ENCODE measurements at regions not wholly inside any gene's neighbourhood (a gene's known extent, or its start where the extent isn't known, plus 50 kb on each side); places are given as distances from the start of the nearest gene placed in this dataset.

- Histone ChIP-seq H4K5ac (ENCODE audit: insufficient read length, low read depth, low read length) (no peak overlapping the region), H3K4ac (replicated peaks; ENCODE audit: insufficient read length, low read depth, low read length) (no peak overlapping the region), H3K79me1 (ENCODE audit: low read depth, low read length) (no peaks in the 10 kb centered on the region), H3K36me3 (ENCODE audit: control insufficient read depth in 2 of 4, insufficient read depth in 4 of 4, low read length in 3 of 4) (no peaks in the 10 kb centered on the region), H2BK120ac (replicated peaks; ENCODE audit: low read depth, low read length) (no peak overlapping the region), H3K27me3 (replicated peaks in 1 of 4; ENCODE audit: control insufficient read depth in 3 of 4, extremely low read depth in 1 of 4, insufficient read depth in 3 of 4, low read length in 3 of 4) (no peaks in the 10 kb centered on the region), H3K9ac (replicated peaks in 1 of 4; ENCODE audit: extremely low read depth in 1 of 4, low read depth in 3 of 4, low read length in 3 of 4) (no peak overlapping the region), H3K18ac (ENCODE audit: extremely low read depth, low read length) (no peak overlapping the region), H2AK5ac (ENCODE audit: low read depth, low read length) (no peak overlapping the region), H4K20me1 (replicated peaks in 1 of 2; ENCODE audit: control insufficient read depth in 1 of 2, insufficient read depth in 2 of 2, low read length in 2 of 2) (no peaks in the 10 kb centered on the region), H3K79me2 (ENCODE audit: control insufficient read depth in 1 of 2, insufficient read depth in 2 of 2, low read length in 2 of 2) (no peaks in the 10 kb centered on the region), H3K23ac (ENCODE audit: insufficient read length) (no peak overlapping the region), H2BK12ac (ENCODE audit: low read depth, low read length) (no peak overlapping the region), H3K14ac (ENCODE audit: insufficient read length) (no peak overlapping the region), H3K27ac (ENCODE audit: low read depth, low read length) (no peak overlapping the region), H4K91ac (replicated peaks; ENCODE audit: insufficient read length, low read length) (no peak overlapping the region), H3K4me1 (replicated peaks in 1 of 4; ENCODE audit: control insufficient read depth in 3 of 4, insufficient read depth in 4 of 4, low read length in 3 of 4) (no peaks in the 10 kb centered on the region), H2BK20ac (ENCODE audit: low read length) (no peak overlapping the region), H2BK15ac (ENCODE audit: low read length) (no peak overlapping the region), H3K4me3 (ENCODE audit: extremely low read depth in 1 of 4, insufficient read depth in 2 of 4, low read depth in 3 of 4, low read length in 4 of 4) (no peak overlapping the region), H3K4me2 (ENCODE audit: insufficient read depth in 1 of 2, low read depth in 2 of 2, low read length in 2 of 2) (no peak overlapping the region), H3K9me3 (ENCODE audit: insufficient read depth in 2 of 2, low read depth in 1 of 2, low read length in 1 of 2) (no peaks in the 10 kb centered on the region), H3K23me2 (ENCODE audit: low read depth, low read length) (no peaks in the 10 kb centered on the region), H2AFZ (ENCODE audit: low read length) (no peak overlapping the region), H4K8ac (ENCODE audit: extremely low read depth, insufficient read depth, low read length) (no peak overlapping the region), H3K56ac (replicated peaks; ENCODE audit: insufficient read length, low read depth, low read length) (no peak overlapping the region), H2BK5ac (ENCODE audit: low read depth, low read length) (no peak overlapping the region)
- no peak for DNase-seq (ENCODE audit: low read depth in 1 of 2, low spot score in 2 of 2)
- ChIA-PET POLR2A (ENCODE audit: partially characterized antibody) (no interaction called here), CTCF (ENCODE audit: partially characterized antibody) (interaction anchor here (1.1 kb wide), 1 partner anchor 862 kb away, joined by 3 read pairs; no protein-coding TSS in a partner anchor)
- WGBS, 2 experiments (ENCODE audit: extremely low coverage in 1 of 2, insufficient coverage in 1 of 2, insufficient read length in 1 of 2, insufficient replicate concordance in 2 of 2, low coverage in 1 of 2, low lambda C conversion rate in 2 of 2, missing lambda C conversion rate in 1 of 2) = 89% methylated on average over 4 of the region's 4 CpGs; no CpG with 5 or more reads in 1 of the 2 experiments
- FAIRE-seq = no peak
- TF ChIP-seq TEAD4 (IDR thresholded peaks at IDR 0.05; ENCODE audit: low read depth, low read length) (no peak), USF2 (IDR thresholded peaks at IDR 0.05; ENCODE audit: low read length) (no peak), YY1 (IDR thresholded peaks at IDR 0.05; ENCODE audit: low read depth, low read length) (no peak), RXRA (IDR thresholded peaks at IDR 0.05; ENCODE audit: insufficient read depth, low read depth, low read length) (no peak), SP4 (IDR thresholded peaks at IDR 0.05; ENCODE audit: low read length) (no peak), ATF2 (IDR thresholded peaks at IDR 0.05; ENCODE audit: low read length) (no peak)
Observed at GRCh38 chr10:23755556-23755955, 316.7 kb downstream of the OTUD1 start.
